Activated CD4-positive, alpha-beta T cell treated with anti-CD3 and anti-CD28 coated beads, Interleukin-2, amount 50 U/mL, for 4 hours (primary cell): ENCODE measurements at regions not wholly inside any gene's neighbourhood (a gene's known extent, or its start where the extent isn't known, plus 50 kb on each side); places are given as distances from the start of the nearest gene placed in this dataset.
"Not testable (repeated sequence)": the region's sequence is repeated elsewhere in the genome, so short reads cannot be mapped to it uniquely, and the experiment has no call there.

ENCODE experiments used
- DNase-seq, 2 experiments: peaks; one replicate each; pipeline ENCODE4 v3.0.0-alpha.2; 2020

DNA sequence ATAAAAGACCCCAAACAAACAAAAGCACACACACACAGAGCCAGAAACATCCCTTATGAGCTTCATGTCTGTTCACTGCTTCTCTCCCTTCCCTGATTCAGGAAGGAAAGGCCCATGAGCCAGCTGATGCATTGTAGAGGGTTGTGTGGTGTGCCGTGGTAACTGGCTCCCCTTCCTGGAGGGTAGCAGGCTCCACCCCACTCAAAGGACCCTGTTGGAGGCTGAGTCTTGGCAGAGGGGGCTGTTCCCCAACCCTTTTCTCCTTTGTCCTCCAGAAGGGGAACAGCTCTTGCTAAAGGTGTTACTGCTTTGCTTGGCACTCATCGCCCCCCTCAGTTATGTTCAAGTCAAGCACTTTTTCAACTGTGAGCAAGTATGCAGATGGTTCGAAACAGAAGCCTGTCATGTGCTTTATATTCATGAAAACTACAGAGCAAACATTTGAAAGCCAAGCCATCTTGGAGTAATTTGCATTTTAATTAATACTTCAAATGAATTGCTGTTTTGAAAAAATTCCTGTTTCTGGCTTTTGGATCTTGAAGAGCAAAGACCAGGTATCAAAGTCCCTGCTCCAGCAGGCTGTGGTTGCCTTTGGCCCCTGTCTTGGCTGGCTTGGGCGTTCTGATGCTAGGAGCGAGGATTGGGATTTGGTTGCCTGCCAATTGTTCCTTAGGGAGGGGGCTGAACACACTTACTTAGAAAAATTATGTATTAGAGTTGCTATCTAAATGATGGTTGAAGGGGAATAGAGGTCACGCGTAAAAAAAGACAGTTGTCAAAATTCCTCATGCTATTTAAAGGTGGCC, 267.8 kb downstream of the TSN start:
- no peak for DNase-seq

DNA sequence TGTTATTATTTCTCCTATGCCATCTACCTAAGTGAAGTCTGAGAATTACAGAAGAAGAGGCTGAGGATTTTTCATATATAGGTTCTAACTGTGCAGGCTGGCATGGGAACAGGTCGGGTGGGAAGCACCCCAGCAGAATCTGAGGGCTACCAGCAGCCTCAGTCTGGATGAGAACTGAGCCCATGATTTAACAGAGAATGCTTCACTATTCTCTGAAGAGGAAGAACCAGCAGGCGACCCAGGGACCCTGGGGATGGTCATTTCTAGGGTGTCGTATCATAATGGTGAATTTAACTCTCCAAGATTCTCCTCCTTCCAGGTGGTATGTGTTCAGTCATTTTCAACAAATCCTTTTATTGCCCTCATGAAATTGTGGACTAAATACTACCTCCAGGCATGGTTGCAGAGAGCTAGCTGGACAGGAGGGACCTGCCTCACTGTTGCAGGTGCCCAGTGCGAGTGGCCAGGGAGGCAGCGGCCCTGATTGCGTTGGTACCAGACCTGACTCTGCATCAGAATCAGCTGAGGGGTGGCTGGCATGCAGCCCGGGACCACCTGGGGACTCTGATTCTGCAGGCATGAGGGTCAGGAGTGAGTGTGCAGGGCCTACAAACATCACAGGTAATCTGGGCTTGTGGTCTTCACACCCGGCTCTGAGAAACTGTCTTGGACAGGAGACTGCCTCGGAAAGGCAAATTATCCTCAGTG, 272.2 kb downstream of the TSN start:
- no peak for DNase-seq

GRCh38 chr2:122028371-122029100, 273.1 kb downstream of the TSN start:
- no peak for DNase-seq

DNA sequence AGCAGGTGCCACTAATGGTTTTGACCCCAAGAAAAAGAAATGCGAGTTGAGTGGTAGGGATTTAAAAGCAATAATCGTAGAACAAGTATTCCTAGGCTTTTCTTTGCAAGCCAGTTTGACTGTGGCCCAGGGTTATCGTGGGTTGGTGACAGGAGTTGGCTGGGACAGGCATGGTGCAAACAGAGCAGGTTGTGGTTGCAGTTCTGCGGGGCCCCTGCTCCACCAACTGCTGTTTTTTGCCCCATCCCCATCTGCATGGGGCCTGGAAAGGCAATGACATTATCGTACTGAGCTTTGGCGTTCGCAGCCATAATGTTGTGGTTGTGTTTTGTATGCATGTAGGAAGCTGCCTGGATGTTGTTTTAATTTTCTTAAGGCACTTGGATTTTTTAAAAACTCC, 274.0 kb downstream of the TSN start:
- no peak for DNase-seq

- no peak for DNase-seq
Measured at GRCh38 chr2:122029945-122030344, 274.5 kb downstream of the TSN start.

- no peak for DNase-seq
Measured at GRCh38 chr2:122031544-122032263, 276.3 kb downstream of the TSN start.

DNA sequence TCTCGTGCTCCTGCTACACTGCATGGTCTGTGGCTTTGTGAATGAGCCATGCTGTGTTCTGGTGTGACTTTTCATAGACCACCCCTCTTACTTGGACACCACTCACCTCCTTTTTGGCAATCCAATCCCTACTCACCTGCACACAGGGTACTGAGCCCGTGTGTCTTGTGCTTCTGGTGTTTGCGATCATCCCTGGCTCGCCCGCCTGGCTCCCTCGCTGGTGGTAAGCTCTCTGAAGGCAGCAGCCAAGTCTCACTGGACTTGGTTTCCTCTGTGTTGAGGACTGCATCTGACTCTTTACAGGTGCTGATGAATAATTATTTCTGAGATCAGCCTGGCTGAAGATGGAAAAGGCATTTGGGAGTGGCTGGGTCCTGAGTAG, 276.8 kb downstream of the TSN start:
- no peak for DNase-seq

- no peak for DNase-seq
Measured at GRCh38 chr2:122033778-122034177, 278.3 kb downstream of the TSN start.

DNA sequence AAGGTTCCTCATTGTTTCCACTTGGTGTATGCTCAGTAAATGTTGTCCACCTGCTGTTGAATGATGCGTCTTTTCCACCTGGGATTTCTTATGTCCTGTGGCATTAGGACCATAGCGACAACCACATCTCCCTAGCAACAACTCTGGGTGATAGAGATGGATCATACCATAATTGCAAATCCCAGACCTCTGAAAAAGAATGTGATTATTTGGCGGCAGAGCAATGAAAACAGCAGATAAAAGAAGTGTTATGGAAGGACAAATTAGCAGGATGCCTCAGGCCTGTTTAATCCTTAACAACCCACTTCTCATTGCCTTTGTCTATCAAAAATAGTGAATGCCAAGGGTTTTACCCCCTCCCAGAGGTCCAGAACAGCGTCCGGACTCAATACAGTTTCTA, 278.9 kb downstream of the TSN start:
- no peak for DNase-seq

DNA sequence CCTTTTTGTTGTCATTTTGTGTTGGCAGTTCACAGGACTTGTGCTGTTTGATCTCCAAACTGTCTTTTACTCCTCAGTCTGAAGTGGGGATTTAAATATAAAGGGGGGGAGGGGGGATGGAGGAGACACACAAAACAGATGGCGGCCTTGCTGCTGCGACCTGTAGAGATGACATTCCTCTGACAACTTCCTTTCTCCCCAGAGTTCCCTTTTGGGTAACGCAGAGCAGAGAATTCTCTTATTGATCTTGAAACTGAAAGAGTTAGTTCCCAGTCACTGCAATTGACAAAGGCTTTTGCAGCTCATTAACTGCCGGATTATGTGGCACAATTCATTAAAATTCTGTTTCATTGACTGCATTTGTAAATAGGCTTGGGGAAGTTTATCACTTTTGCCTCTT, 279.3 kb downstream of the TSN start:
- DNase-seq: no peak

GRCh38 chr2:122038816-122039215, 283.4 kb downstream of the TSN start:
- DNase-seq: not testable (repeated sequence)

GRCh38 chr2:122041455-122041854, 286.0 kb downstream of the TSN start:
- DNase-seq: no peak

- not testable (repeated sequence) for DNase-seq
Measured at GRCh38 chr2:122051659-122052058, 296.2 kb downstream of the TSN start.

DNA sequence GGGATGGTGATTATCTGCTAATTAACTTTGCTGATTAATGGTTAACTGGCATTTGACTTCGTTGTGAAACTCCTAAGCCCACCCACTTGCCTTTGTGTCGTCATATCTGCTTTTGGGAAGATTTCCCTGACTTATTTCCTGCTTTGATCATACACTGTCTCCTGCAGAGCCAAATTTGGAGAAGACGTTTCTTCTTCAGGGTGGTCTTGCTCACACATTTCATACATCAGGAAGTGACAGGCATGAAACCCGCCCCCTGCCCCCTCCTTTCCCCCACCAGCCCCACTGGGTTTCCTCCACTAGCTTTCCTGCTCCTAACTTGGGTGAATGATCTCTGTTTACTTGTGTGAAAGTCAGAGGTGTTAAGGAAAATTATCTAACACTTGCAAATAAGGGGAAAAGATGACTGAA, 300.1 kb downstream of the TSN start:
- DNase-seq: no peak

- no peak for DNase-seq
Measured at GRCh38 chr2:122056853-122057252, 301.4 kb downstream of the TSN start.

- no peak for DNase-seq
Measured at GRCh38 chr2:122061206-122061605, 305.8 kb downstream of the TSN start.

DNA sequence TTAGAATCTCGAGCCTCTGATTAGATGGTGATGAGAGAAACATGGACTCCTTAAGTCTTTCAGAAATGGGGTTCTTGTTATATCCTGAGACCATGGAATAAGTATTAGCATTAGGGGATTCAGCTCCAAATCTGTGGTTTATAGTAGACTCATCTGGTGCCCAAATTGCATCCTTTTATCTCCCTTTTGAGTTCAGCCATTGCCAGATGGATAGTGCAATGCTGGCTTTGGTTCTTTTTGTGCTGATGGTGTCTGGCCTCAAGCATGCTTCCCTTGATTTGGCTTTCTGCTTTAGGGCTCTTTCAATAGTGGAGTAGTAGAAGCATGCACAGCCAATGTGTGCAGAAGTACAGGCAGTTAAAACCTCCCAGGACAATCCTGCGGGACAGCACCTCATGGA, 306.4 kb downstream of the TSN start:
- no peak for DNase-seq

DNA sequence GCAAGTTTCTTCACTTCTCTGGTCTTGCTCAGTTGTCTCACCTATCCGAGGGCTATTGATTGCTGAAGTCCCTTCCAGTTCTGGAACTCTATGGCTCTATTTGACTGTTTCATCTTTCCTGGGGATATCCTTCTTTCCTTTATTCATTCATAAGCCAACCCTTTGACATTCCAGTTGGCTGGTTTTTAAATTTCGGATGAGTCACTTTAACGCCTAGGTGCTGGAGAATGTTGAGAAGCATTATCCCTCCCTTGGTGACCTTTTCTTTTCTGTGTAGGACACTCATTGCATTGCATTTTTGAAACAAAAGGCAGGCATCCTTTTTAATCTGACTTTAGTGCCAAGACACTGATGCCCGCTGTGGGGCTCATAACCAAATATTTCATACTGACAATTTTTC, 307.1 kb downstream of the TSN start:
- DNase-seq: no peak

DNA sequence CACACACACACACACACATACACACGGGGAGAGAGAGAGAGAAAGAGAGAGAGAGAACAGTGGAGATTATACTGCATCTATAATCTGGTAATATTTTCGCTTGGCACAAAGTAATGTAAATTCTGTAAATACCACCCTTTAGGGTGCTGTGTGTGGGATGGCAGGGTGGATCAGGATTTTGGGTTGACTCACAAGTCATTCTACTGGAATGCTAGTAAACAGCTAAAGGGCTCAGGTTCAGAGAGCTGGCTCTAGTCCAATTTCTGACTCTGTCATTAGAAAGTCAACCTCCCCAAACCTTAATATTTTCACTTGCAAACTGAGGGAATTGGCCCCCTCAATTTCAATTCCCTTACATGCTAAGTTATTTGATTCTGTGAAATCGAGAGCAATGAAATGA, 308.3 kb downstream of the TSN start:
- no peak for DNase-seq

DNA sequence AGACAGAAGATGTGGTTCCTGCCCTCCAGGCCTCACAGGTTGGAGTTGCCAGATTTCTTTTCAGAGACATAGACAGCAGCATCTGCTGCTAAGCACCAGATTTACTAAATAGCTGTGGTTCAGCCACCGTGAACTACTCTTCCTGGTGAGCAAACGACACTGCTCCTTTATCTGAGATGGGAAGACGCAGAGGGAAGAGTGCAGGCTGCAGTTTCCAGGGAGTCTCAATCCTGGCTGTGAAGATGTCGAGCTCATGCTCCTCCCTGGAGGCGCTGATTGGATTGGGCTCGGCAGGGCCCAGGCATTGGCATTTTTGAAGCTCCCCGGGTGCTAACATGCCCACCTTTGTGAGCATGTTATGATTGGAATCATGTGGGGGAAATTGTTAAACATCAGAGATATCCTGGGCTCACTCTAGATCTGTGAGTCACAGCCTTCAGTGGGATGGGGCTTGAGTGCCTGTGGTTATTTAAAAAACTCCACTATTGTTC, 314.8 kb downstream of the TSN start:
- no peak for DNase-seq

- DNase-seq: no peak
Measured at GRCh38 chr2:122072666-122073065, 317.2 kb downstream of the TSN start.

DNA sequence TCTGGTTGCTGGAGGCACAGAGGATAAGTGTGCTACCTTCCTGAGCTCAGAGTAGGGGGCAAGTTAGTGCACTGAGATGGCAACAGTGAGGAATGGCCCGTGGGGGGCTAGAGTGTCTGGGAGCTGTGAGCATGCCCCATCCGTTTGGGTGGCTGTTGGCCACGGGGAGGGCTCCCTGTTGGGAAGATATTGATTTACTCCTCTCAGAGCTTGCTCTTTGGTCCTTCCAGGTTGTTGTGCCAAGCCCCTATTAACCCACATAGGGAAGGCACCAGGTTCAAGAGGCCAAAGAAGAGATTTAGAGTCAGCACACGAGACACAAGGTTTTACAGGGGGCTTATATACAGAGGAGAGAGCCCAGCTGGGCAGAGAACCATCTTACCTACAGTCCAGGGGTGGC, 318.8 kb downstream of the TSN start:
- DNase-seq: no peak

DNA sequence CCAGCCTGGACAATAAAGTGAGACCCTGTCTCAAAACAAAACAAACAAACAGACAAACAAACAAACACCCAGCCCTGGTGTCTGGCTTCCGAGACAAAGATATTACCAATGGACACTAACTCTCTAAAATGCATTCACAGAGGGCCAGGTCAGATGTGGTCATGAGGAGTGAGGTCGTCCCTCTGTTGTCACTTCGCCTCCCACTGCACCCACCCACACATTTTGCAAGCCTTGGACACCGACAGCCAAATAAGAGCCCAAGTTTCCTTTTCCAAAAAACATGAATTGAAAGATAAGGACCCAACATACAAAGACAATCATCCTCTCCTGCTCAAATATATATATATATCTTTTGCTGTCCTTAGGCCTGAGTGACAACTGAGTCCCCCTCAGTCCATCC, 319.9 kb downstream of the TSN start:
- DNase-seq: no peak
